ENCODE measurements at regions not wholly inside any gene's neighbourhood (a gene's known extent, or its start where the extent isn't known, plus 50 kb on each side); places are given as distances from the start of the nearest gene placed in this dataset.

DNA sequence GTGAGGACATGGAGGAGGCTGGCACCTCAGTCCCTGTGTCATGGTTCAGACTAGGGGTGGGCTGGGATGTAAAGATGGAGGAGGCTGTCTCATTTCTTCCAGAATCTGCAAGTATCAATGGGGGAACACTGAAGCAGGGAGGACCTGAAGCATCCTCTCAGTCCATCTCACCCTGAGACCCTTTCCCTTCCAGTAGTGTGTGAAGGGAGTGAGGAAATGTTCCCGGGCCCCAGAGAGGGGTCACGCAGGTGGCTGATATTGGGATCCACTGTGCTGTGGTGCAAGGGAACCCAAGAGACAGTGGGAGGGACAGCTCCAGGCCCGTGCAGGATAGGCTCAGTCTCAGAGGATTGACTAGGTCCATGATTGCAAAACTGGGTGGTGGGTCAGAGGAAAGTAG is 72.2 kb upstream of the ADPGK start:
- Histone ChIP-seq H3K4me3 (no peak overlapping the region), H3K36me3 (no peaks in the 10 kb centered on the region), H3K4me1 (no peaks in the 10 kb centered on the region), H3K27me3 (no peaks in the 10 kb centered on the region), H3K27ac (no peak overlapping the region), H3K9me3 (no peaks in the 10 kb centered on the region)
- WGBS, result 69% methylated on average over 3 of the region's 3 CpGs
- DNase-seq (ENCODE audit: low spot score in 2 of 2), result no peak
- no peak for TF ChIP-seq POLR2A (IDR thresholded peaks at IDR 0.05)
- TF ChIP-seq, protein P1, sequence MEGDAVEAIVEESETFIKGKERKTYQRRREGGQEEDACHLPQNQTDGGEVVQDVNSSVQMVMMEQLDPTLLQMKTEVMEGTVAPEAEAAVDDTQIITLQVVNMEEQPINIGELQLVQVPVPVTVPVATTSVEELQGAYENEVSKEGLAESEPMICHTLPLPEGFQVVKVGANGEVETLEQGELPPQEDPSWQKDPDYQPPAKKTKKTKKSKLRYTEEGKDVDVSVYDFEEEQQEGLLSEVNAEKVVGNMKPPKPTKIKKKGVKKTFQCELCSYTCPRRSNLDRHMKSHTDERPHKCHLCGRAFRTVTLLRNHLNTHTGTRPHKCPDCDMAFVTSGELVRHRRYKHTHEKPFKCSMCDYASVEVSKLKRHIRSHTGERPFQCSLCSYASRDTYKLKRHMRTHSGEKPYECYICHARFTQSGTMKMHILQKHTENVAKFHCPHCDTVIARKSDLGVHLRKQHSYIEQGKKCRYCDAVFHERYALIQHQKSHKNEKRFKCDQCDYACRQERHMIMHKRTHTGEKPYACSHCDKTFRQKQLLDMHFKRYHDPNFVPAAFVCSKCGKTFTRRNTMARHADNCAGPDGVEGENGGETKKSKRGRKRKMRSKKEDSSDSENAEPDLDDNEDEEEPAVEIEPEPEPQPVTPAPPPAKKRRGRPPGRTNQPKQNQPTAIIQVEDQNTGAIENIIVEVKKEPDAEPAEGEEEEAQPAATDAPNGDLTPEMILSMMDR (IDR thresholded peaks at IDR 0.05), result no peak
- no peak for TF ChIP-seq EP300 (IDR thresholded peaks at IDR 0.05)
- no peak for TF ChIP-seq POLR2AphosphoS5 (IDR thresholded peaks at IDR 0.05)

DNA sequence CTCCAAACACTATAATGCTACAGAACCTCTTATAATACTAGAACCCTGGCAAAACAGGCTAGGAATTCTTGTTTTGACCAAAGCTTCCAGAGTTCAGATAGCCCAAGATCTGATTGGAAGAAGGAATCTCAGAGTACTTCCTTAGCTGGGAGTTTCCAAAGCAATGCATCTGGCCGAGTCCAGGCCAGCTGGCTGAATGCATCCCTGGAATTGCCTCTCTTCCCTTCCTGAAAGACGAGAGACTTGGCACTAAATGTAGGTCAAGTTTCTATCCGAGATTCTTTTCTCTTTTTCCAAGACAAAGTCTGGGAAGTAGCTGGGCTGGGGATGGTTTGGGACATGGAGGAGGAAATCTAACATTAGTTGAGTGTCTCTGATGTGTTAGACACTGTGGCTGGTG is 68.7 kb upstream of the ADPGK start:
- no peaks in the 10 kb centered on the region for H3K27me3 ChIP-seq
- H3K4me1 ChIP-seq, result no peaks in the 10 kb centered on the region
- peak in 1 of 2 donors; percentile 11 for DNase-seq (ENCODE audit: low spot score in 2 of 2)
- no peak overlapping the region for H3K4me3 ChIP-seq
- H3K27ac ChIP-seq, result no peak overlapping the region
- H3K36me3 ChIP-seq, result no peaks in the 10 kb centered on the region
- no peak for TF ChIP-seq POLR2A (IDR thresholded peaks at IDR 0.05)
- TF ChIP-seq EP300 (IDR thresholded peaks at IDR 0.05), result no peak
- TF ChIP-seq POLR2AphosphoS5 (IDR thresholded peaks at IDR 0.05), result no peak
- TF ChIP-seq, protein P1 (IDR thresholded peaks at IDR 0.05), result no peak
- H3K9me3 ChIP-seq, result no peaks in the 10 kb centered on the region
- WGBS, result 23% methylated on average over 3 of the region's 3 CpGs

DNA sequence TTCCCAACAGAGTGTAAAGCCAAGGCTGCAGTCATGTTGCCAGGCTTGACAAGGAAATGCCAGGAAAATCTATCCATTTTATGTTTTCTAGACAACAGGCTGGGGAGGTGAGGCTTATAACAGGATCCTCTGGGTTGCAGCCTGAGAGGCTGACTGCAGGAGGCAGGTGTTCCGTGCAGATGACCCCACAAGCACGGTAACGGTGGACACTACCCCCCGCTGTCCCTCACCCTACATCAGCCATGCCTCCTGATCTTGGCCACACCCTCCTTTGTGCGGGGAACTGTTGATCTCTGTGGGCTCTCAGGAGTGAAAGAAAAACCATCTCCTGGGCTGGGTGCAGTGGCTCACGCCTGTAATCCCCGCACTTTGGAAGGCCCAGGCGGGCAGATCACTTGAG is 68.0 kb upstream of the ADPGK start:
- TF ChIP-seq, protein P1 (IDR thresholded peaks at IDR 0.05), result no peak
- TF ChIP-seq EP300 (IDR thresholded peaks at IDR 0.05) (no peak), POLR2AphosphoS5 (IDR thresholded peaks at IDR 0.05) (no peak), POLR2A (IDR thresholded peaks at IDR 0.05) (no peak)
- WGBS, result 89% methylated on average over 8 of the region's 8 CpGs
- no peaks in the 10 kb centered on the region for H3K9me3 ChIP-seq
- no peaks in the 10 kb centered on the region for H3K4me1 ChIP-seq
- no peak overlapping the region for H3K27ac ChIP-seq
- H3K4me3 ChIP-seq, result no peak overlapping the region
- no peaks in the 10 kb centered on the region for H3K36me3 ChIP-seq
- peak in 1 of 2 donors; percentile 32 for DNase-seq (ENCODE audit: low spot score in 2 of 2)
- no peaks in the 10 kb centered on the region for H3K27me3 ChIP-seq

DNA sequence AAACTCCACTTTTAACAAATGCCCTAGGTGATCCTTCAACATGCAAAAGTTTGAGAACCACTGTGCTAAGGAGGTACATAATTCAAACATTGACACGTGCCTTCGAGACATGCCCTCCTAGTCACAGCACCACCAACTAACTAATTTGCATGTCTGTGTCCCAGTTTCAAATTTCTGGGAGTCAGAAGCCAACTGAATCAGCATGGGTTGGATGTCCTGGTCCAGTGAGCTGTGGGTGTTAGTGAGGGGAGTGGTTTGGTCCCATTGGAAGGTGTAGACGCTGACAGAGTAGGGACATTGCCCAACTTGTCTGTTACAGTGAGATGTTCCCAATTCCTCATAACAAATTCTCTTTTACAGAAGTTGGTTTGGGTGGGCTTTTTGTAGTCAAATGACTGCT is 67.3 kb upstream of the ADPGK start:
- TF ChIP-seq, protein P1 (IDR thresholded peaks at IDR 0.05), result no peak
- TF ChIP-seq EP300 (IDR thresholded peaks at IDR 0.05) (no peak), POLR2A (IDR thresholded peaks at IDR 0.05) (no peak), POLR2AphosphoS5 (IDR thresholded peaks at IDR 0.05) (no peak)
- peak in 1 of 2 donors; percentile 11 for DNase-seq (ENCODE audit: low spot score in 2 of 2)
- Histone ChIP-seq H3K9me3 (no peaks in the 10 kb centered on the region), H3K36me3 (no peaks in the 10 kb centered on the region), H3K27me3 (no peaks in the 10 kb centered on the region), H3K27ac (no peak overlapping the region), H3K4me3 (no peak overlapping the region), H3K4me1 (no peaks in the 10 kb centered on the region)
- 20% methylated on average over 3 of the region's 3 CpGs for WGBS

DNA sequence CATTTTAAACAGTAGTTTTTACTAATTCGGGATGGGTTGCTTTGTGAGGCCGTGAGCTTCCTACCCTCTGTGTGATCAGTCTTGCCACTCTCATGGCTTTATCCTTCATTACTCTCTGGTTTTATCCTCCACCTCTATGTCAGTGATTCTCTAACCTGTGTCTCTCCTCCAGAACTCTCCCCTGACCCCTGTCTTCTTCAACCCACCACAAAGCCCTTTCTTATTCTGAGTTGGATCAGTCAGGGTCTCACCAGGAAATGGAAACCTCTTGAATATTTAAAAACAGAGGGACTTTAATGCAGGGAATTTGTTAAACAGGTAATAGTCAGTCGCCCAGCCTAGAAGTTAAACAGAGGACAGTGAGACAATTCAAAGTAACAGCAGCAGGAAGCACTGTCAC is 64.2 kb upstream of the ADPGK start:
- H3K9me3 ChIP-seq, result no peaks in the 10 kb centered on the region
- WGBS, result 74% methylated on average over 3 of the region's 3 CpGs
- H3K4me3 ChIP-seq, result no peak overlapping the region
- no peaks in the 10 kb centered on the region for H3K36me3 ChIP-seq
- no peaks in the 10 kb centered on the region for H3K4me1 ChIP-seq
- TF ChIP-seq POLR2AphosphoS5 (IDR thresholded peaks at IDR 0.05), result no peak
- H3K27ac ChIP-seq, result no peak overlapping the region
- DNase-seq (ENCODE audit: low spot score in 2 of 2), result peak in 1 of 2 donors; percentile 6
- peaks cover 5% of the 10 kb centered on the region for H3K27me3 ChIP-seq

DNA sequence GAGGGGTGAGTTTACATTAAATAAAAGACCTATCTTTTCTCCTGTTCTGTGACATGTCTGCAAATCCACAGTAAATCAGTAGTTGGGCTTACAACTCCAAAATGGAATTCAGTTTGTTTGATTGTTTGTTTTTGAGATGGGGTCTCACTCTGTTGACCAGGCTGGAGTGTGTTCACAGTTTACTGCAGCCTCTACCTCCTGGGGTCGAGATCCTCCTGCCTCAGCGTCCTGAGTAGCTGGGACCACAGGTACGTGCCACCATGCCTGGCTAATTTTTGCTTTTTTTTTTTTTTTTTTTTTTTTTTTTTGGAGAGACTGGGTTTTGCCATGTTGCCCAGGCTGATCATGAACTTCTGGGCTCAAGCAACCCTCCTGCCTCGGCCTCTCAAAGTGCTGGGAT is 63.5 kb upstream of the ADPGK start:
- peaks cover 9% of the 10 kb centered on the region for H3K27me3 ChIP-seq
- H3K4me1 ChIP-seq, result no peaks in the 10 kb centered on the region
- H3K9me3 ChIP-seq, result no peaks in the 10 kb centered on the region
- WGBS, result 84% methylated on average over 4 of the region's 4 CpGs
- no peaks in the 10 kb centered on the region for H3K36me3 ChIP-seq
- H3K4me3 ChIP-seq, result no peak overlapping the region
- H3K27ac ChIP-seq, result no peak overlapping the region
- TF ChIP-seq POLR2AphosphoS5 (IDR thresholded peaks at IDR 0.05) (no peak), EP300 (IDR thresholded peaks at IDR 0.05) (no peak), POLR2A (IDR thresholded peaks at IDR 0.05) (no peak)
- TF ChIP-seq, protein P1 (IDR thresholded peaks at IDR 0.05), result no peak
- no peak for DNase-seq (ENCODE audit: low spot score in 2 of 2)

Data from suprapubic skin (tissue), 4 donors.